ENCODE measurements at regions not wholly inside any gene's neighbourhood (a gene's known extent, or its start where the extent isn't known, plus 50 kb on each side); places are given as distances from the start of the nearest gene placed in this dataset.

DNA sequence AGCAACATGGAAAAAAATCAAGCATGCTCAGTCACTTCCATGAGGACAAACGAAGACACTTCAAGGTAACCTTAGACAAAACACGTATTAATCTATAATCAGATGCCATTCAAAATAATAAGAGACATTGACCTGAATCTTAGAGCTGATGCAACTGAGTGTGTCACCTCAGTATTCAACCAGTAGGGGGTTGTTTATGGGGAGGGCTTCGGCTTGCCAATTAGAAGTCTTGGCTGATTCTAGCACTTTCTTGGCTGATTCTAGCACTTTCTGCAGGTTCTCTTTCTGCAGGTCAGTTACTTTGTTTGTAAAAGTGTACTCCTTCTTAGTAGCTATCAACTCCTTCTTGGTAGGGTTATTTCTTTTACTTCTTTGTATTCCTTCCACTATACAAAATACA, 317.6 kb downstream of the ENC1 start:
- peaks cover 15% of the 10 kb centered on the region for H3K4me1 ChIP-seq (ENCODE audit: insufficient read depth, low read length)
- H3K4me3 ChIP-seq (ENCODE audit: insufficient read depth, low read length): no peak overlapping the region
- H3K27ac ChIP-seq (ENCODE audit: low read depth, low read length): no peak overlapping the region
- no peak overlapping the region for H3K4me2 ChIP-seq (ENCODE audit: insufficient read depth, low read length)
- peaks cover 3% of the 10 kb centered on the region for H3K27me3 ChIP-seq (ENCODE audit: insufficient read depth, low read length)
- H3K79me2 ChIP-seq (ENCODE audit: insufficient read depth, low read length): no peaks in the 10 kb centered on the region
- no peaks in the 10 kb centered on the region for H4K20me1 ChIP-seq (ENCODE audit: insufficient read depth, low read length)
- no peaks in the 10 kb centered on the region for H3K9me3 ChIP-seq (ENCODE audit: low read depth, low read length)
- DNase-seq (ENCODE audit: insufficient read length, low spot score, missing footprints): no peak
- H3K36me3 ChIP-seq (ENCODE audit: insufficient read depth, low read length): no peaks in the 10 kb centered on the region
- no peak overlapping the region for H2AFZ ChIP-seq (ENCODE audit: low read length)
- TF ChIP-seq CTCF (IDR thresholded peaks at IDR 0.05; ENCODE audit: extremely low read depth, low read depth, low read length): peak; percentile 7

GRCh38 chr5:74322191-74322590, 318.3 kb downstream of the ENC1 start:
- H3K4me1 ChIP-seq (ENCODE audit: insufficient read depth, low read length): peaks cover 9% of the 10 kb centered on the region
- peaks cover 3% of the 10 kb centered on the region for H3K27me3 ChIP-seq (ENCODE audit: insufficient read depth, low read length)
- H3K9me3 ChIP-seq (ENCODE audit: low read depth, low read length): no peaks in the 10 kb centered on the region
- H3K36me3 ChIP-seq (ENCODE audit: insufficient read depth, low read length): no peaks in the 10 kb centered on the region
- no peak overlapping the region for H2AFZ ChIP-seq (ENCODE audit: low read length)
- H3K79me2 ChIP-seq (ENCODE audit: insufficient read depth, low read length): no peaks in the 10 kb centered on the region
- DNase-seq (ENCODE audit: insufficient read length, low spot score, missing footprints): no peak
- H3K27ac ChIP-seq (ENCODE audit: low read depth, low read length): no peak overlapping the region
- no peak for TF ChIP-seq CTCF (IDR thresholded peaks at IDR 0.05; ENCODE audit: extremely low read depth, low read depth, low read length)
- no peak overlapping the region for H3K4me2 ChIP-seq (ENCODE audit: insufficient read depth, low read length)
- no peak overlapping the region for H3K4me3 ChIP-seq (ENCODE audit: insufficient read depth, low read length)
- no peaks in the 10 kb centered on the region for H4K20me1 ChIP-seq (ENCODE audit: insufficient read depth, low read length)

GRCh38 chr5:74321326-74321725, 319.2 kb downstream of the ENC1 start:
- peaks cover 9% of the 10 kb centered on the region for H3K4me1 ChIP-seq (ENCODE audit: insufficient read depth, low read length)
- no peak for TF ChIP-seq CTCF (IDR thresholded peaks at IDR 0.05; ENCODE audit: extremely low read depth, low read depth, low read length)
- DNase-seq (ENCODE audit: insufficient read length, low spot score, missing footprints): no peak
- no peak overlapping the region for H3K27ac ChIP-seq (ENCODE audit: low read depth, low read length)
- H3K4me3 ChIP-seq (ENCODE audit: insufficient read depth, low read length): no peak overlapping the region
- no peak overlapping the region for H2AFZ ChIP-seq (ENCODE audit: low read length)
- H3K4me2 ChIP-seq (ENCODE audit: insufficient read depth, low read length): no peak overlapping the region
- H3K36me3 ChIP-seq (ENCODE audit: insufficient read depth, low read length): no peaks in the 10 kb centered on the region
- no peaks in the 10 kb centered on the region for H3K79me2 ChIP-seq (ENCODE audit: insufficient read depth, low read length)
- H3K9me3 ChIP-seq (ENCODE audit: low read depth, low read length): no peaks in the 10 kb centered on the region
- H4K20me1 ChIP-seq (ENCODE audit: insufficient read depth, low read length): no peaks in the 10 kb centered on the region
- peaks cover 3% of the 10 kb centered on the region for H3K27me3 ChIP-seq (ENCODE audit: insufficient read depth, low read length)

DNA sequence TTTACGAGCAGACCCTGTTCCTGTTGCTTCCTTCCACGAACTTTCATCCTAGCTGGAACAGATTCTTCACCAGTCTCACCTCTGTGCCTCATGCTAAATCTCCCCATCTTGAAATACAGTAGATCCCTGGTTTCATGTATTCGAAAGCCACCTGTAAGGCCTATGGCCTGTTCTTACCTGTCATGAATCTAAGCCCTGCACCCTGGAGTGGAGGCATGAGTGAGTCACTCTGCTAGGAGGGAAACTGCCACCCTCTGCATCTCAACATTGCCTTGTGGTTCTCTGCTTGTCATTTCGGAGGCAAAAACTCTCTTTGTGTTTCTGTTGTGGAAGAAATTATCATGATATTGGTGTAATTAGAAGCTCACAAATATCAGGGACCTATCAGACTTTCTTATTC, 320.0 kb downstream of the ENC1 start:
- Histone ChIP-seq H3K4me2 (ENCODE audit: insufficient read depth, low read length) (no peak overlapping the region), H3K9me3 (ENCODE audit: low read depth, low read length) (no peaks in the 10 kb centered on the region), H3K79me2 (ENCODE audit: insufficient read depth, low read length) (no peaks in the 10 kb centered on the region), H3K4me3 (ENCODE audit: insufficient read depth, low read length) (no peak overlapping the region), H3K36me3 (ENCODE audit: insufficient read depth, low read length) (no peaks in the 10 kb centered on the region), H3K27ac (ENCODE audit: low read depth, low read length) (no peak overlapping the region), H3K4me1 (ENCODE audit: insufficient read depth, low read length) (peaks cover 16% of the 10 kb centered on the region), H3K27me3 (ENCODE audit: insufficient read depth, low read length) (peaks cover 3% of the 10 kb centered on the region), H4K20me1 (ENCODE audit: insufficient read depth, low read length) (no peaks in the 10 kb centered on the region), H2AFZ (ENCODE audit: low read length) (no peak overlapping the region)
- DNase-seq (ENCODE audit: insufficient read length, low spot score, missing footprints): no peak
- TF ChIP-seq CTCF (IDR thresholded peaks at IDR 0.05; ENCODE audit: extremely low read depth, low read depth, low read length): no peak
